ENCODE measurements at regions not wholly inside any gene's neighbourhood (a gene's known extent, or its start where the extent isn't known, plus 50 kb on each side); places are given as distances from the start of the nearest gene placed in this dataset.
"Not testable (repeated sequence)": the region's sequence is repeated elsewhere in the genome, so short reads cannot be mapped to it uniquely, and the experiment has no call there.

GRCh38 chr16:29312835-29313558, 93.5 kb downstream of the NPIPB11 start:
- DNase-seq, result peak in 2 of 10 donors; percentile 83
- intact Hi-C loops (cut with DNase I), result no loop called here

- peak in 2 of 10 donors; percentile 51 to 72 for DNase-seq
- intact Hi-C loops (cut with DNase I), result not testable (repeated sequence)
Measured at GRCh38 chr16:29312345-29312675, 94.2 kb downstream of the NPIPB11 start.

- DNase-seq, result peak in 2 of 10 donors; percentile 22 to 65
- intact Hi-C loops (cut with DNase I), result no loop called here
Measured at GRCh38 chr16:29311461-29312344, 94.8 kb downstream of the NPIPB11 start.

GRCh38 chr16:29310852-29311314, 95.6 kb downstream of the NPIPB11 start:
- intact Hi-C loops (cut with DNase I), result no loop called here
- peak in 2 of 10 donors; percentile 37 to 39 for DNase-seq

- intact Hi-C loops (cut with DNase I), result not testable (repeated sequence)
- peak in 1 of 10 donors; percentile 17 for DNase-seq
Measured at GRCh38 chr16:29310243-29310642, 96.3 kb downstream of the NPIPB11 start.

- intact Hi-C loops (cut with DNase I), result not testable (repeated sequence)
- peak in 2 of 10 donors; percentile 69 to 75 for DNase-seq
Measured at GRCh38 chr16:29309601-29310000, 96.9 kb downstream of the NPIPB11 start.

- peak in 3 of 10 donors; percentile 47 to 73 (median 58) for DNase-seq
- intact Hi-C loops (cut with DNase I), result no loop called here
Measured at GRCh38 chr16:29308644-29309546, 97.6 kb downstream of the NPIPB11 start.

- DNase-seq, result peak in 3 of 10 donors; percentile 62 to 72 (median 71)
- intact Hi-C loops (cut with DNase I), result no loop called here
Measured at GRCh38 chr16:29307598-29308507, 98.7 kb downstream of the NPIPB11 start.

GRCh38 chr16:29306943-29307597, 99.4 kb downstream of the NPIPB11 start:
- intact Hi-C loops (cut with DNase I), result no loop called here

GRCh38 chr16:29306201-29306600, 100.3 kb downstream of the NPIPB11 start:
- intact Hi-C loops (cut with DNase I), result no loop called here
- peak in 1 of 10 donors; percentile 23 for DNase-seq

More at GRCh38 chr16:29306943-29307597, 99.4 kb downstream of the NPIPB11 start:
- DNase-seq, result peak in 3 of 10 donors; percentile 15 to 68 (median 62)

- peak in 2 of 10 donors; percentile 47 to 57 for DNase-seq
- intact Hi-C loops (cut with DNase I), result not testable (repeated sequence)
Measured at GRCh38 chr16:29305018-29305417, 101.5 kb downstream of the NPIPB11 start.

GRCh38 chr16:29304251-29304650, 102.3 kb downstream of the NPIPB11 start:
- intact Hi-C loops (cut with DNase I), result no loop called here
- peak in 7 of 10 donors; percentile 23 to 91 (median 34) for DNase-seq

GRCh38 chr16:29303520-29303919, 103.0 kb downstream of the NPIPB11 start:
- peak in 2 of 10 donors; percentile 17 to 20 for DNase-seq
- intact Hi-C loops (cut with DNase I), result no loop called here

- DNase-seq, result peak in 1 of 10 donors; percentile 4
- intact Hi-C loops (cut with DNase I), result no loop called here
Measured at GRCh38 chr16:29302976-29303375, 103.5 kb downstream of the NPIPB11 start.

GRCh38 chr16:29302433-29302832, 104.1 kb downstream of the NPIPB11 start:
- intact Hi-C loops (cut with DNase I), result not testable (repeated sequence)
- DNase-seq, result peak in 2 of 10 donors; percentile 29 to 31

GRCh38 chr16:29301662-29302285, 104.7 kb downstream of the NPIPB11 start:
- intact Hi-C loops (cut with DNase I), result not testable (repeated sequence)
- peak in 2 of 10 donors; percentile 39 to 76 for DNase-seq

GRCh38 chr16:29300541-29301535, 105.7 kb downstream of the NPIPB11 start:
- intact Hi-C loops (cut with DNase I), result not testable (repeated sequence)
- DNase-seq, result peak in 2 of 10 donors; percentile 39 to 58

All from posterior cingulate gyrus (tissue), 11 donors.